Esophagus squamous epithelium (tissue), 4 donors: ENCODE measurements at regions not wholly inside any gene's neighbourhood (a gene's known extent, or its start where the extent isn't known, plus 50 kb on each side); places are given as distances from the start of the nearest gene placed in this dataset.

Experiments
- POLR2A ChIP-seq, 4 donors: fragments of 450-650 bp; IDR thresholded peaks; one replicate each; pipeline ENCODE4 v1.6.1; 2017; ENCODE audit warnings: antibody characterized with exemption in 4 of 4, mild to moderate bottlenecking in 4 of 4, moderate library complexity in 3 of 4
- TF ChIP-seq, protein P1 (sequence below), 6 experiments: fragments of 450-650 bp in 4 of 6; fragments of 200-600 bp in 2 of 6; sonication (generic) in 2 of 6; IDR thresholded peaks; one replicate each; pipeline ENCODE4 v1.5.1; 2016 to 2019; ENCODE audit warnings: antibody characterized with exemption in 6 of 6, mild to moderate bottlenecking in 4 of 6, moderate library complexity in 4 of 6

DNA sequence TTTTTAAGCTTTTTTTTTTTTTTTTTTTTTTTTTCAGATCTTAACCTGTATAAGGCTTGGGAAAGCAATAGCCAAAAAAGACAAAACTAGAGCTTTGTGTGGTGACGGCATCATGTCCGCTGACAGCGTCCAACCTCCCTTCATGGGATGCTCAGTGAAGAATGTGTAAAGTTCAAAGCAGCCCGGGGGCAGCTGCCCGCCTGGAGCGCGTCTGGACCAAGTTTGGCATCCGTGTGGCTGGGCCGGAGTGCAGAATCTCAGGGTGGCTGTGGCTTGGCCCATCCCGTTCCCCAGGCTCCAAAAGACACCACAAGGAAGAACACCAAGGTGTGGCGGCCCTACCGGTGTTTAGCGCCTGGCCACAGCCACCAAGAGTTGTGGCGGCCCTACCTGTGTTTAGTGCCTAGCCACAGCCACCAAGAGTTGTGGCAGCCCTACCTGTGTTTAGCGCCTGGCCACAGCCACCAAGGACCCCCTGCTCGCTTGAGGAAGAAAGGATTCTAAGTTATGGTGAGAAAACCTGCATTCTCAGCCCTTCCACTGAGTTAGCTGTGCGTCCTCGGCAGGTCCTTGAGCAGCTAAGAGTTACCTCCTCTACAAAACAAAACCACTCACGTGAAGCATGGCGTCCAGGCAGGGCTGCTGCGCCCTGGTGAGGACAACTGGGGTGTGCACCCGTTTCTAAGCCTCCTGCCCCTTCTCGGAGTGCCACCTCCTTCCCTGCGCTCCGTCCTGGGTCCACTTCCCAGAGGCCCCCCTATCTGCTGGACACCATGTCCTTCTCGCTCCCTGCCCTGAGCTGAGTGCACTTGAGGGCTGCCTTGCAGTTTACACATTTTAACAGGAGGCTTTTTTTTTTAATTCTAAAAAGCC, 103.6 kb upstream of the SALL3 start:
- TF ChIP-seq, protein P1, sequence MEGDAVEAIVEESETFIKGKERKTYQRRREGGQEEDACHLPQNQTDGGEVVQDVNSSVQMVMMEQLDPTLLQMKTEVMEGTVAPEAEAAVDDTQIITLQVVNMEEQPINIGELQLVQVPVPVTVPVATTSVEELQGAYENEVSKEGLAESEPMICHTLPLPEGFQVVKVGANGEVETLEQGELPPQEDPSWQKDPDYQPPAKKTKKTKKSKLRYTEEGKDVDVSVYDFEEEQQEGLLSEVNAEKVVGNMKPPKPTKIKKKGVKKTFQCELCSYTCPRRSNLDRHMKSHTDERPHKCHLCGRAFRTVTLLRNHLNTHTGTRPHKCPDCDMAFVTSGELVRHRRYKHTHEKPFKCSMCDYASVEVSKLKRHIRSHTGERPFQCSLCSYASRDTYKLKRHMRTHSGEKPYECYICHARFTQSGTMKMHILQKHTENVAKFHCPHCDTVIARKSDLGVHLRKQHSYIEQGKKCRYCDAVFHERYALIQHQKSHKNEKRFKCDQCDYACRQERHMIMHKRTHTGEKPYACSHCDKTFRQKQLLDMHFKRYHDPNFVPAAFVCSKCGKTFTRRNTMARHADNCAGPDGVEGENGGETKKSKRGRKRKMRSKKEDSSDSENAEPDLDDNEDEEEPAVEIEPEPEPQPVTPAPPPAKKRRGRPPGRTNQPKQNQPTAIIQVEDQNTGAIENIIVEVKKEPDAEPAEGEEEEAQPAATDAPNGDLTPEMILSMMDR (IDR thresholded peaks at IDR 0.05): no peak
- no peak for TF ChIP-seq POLR2A (IDR thresholded peaks at IDR 0.05)
